Activated naive CD4-positive, alpha-beta T cell treated with anti-CD3 and anti-CD28 coated beads for 36 hours (primary cell): ENCODE measurements at regions not wholly inside any gene's neighbourhood (a gene's known extent, or its start where the extent isn't known, plus 50 kb on each side); places are given as distances from the start of the nearest gene placed in this dataset.

Experiments
- CTCF ChIA-PET: fragments of 350-600 bp; sonication (Branson Sonifier 250); formaldehyde crosslinking; loops from one replicate; lab custom pipeline; 2021; ENCODE audit warnings: antibody characterized with exemption; lab: Charles Lee
- DNase-seq: peaks from one replicate; pipeline ENCODE4 v3.0.0-alpha.2; 2020
- H3K27ac Mint-ChIP-seq: one replicate; pipeline ENCODE4 v1.8.0; 2021; ENCODE audit warnings: mild to moderate bottlenecking, mixed read lengths
- H3K27me3 Mint-ChIP-seq: one replicate; pipeline ENCODE4 v1.8.0; 2021; ENCODE audit warnings: low read depth, mixed read lengths
- H3K36me3 Mint-ChIP-seq: one replicate; pipeline ENCODE4 v1.8.0; 2021; ENCODE audit warnings: low read depth, mixed read lengths
- H3K4me1 Mint-ChIP-seq: one replicate; pipeline ENCODE4 v1.8.0; 2021; ENCODE audit warnings: low read depth, mixed read lengths
- H3K4me3 Mint-ChIP-seq: one replicate; pipeline ENCODE4 v1.8.0; 2021; ENCODE audit warnings: mild to moderate bottlenecking, moderate library complexity, mixed read lengths
- H3K9me3 Mint-ChIP-seq: one replicate; pipeline ENCODE4 v1.8.0; 2021; ENCODE audit warnings: mixed read lengths
- intact Hi-C: fragments of 100-400 bp; cut with micrococcal nuclease; formaldehyde crosslinking; loops from one replicate; pipeline ENCODE4 v1.15.1; 2023

- CTCF ChIA-PET, result no interaction called here
- Mint-ChIP-seq H3K4me1 (no peaks in the 10 kb centered on the region), H3K4me3 (no peak overlapping the region), H3K27me3 (no peaks in the 10 kb centered on the region), H3K9me3 (peaks cover 4% of the 10 kb centered on the region), H3K36me3 (no peaks in the 10 kb centered on the region), H3K27ac (no peak overlapping the region)
- DNase-seq, result no peak
- intact Hi-C loops, result no loop called here
Measured at GRCh38 chr2:5576015-5576414, 116.2 kb upstream of the SOX11 start.

GRCh38 chr2:5587766-5588165 lies 104.4 kb upstream of the SOX11 start:
- H3K4me3 Mint-ChIP-seq, result no peak overlapping the region
- H3K36me3 Mint-ChIP-seq, result no peaks in the 10 kb centered on the region
- no peak for DNase-seq
- CTCF ChIA-PET, result no interaction called here
- H3K27me3 Mint-ChIP-seq, result no peaks in the 10 kb centered on the region
- no peaks in the 10 kb centered on the region for H3K4me1 Mint-ChIP-seq
- H3K9me3 Mint-ChIP-seq, result peaks cover 8% of the 10 kb centered on the region
- intact Hi-C loops, result no loop called here
- H3K27ac Mint-ChIP-seq, result no peak overlapping the region

- CTCF ChIA-PET, result no interaction called here
- H3K27ac Mint-ChIP-seq, result no peak overlapping the region
- H3K4me3 Mint-ChIP-seq, result no peak overlapping the region
- H3K27me3 Mint-ChIP-seq, result no peaks in the 10 kb centered on the region
- intact Hi-C loops, result no loop called here
- no peaks in the 10 kb centered on the region for H3K36me3 Mint-ChIP-seq
- H3K4me1 Mint-ChIP-seq, result no peaks in the 10 kb centered on the region
- DNase-seq, result no peak
- H3K9me3 Mint-ChIP-seq, result peaks cover 8% of the 10 kb centered on the region
Measured at GRCh38 chr2:5588601-5589000, 103.6 kb upstream of the SOX11 start.

GRCh38 chr2:5589183-5589582 lies 103.0 kb upstream of the SOX11 start:
- H3K27me3 Mint-ChIP-seq, result no peaks in the 10 kb centered on the region
- H3K4me3 Mint-ChIP-seq, result no peak overlapping the region
- DNase-seq, result no peak
- no peak overlapping the region for H3K27ac Mint-ChIP-seq
- intact Hi-C loops, result no loop called here
- H3K9me3 Mint-ChIP-seq, result peaks cover 8% of the 10 kb centered on the region
- H3K4me1 Mint-ChIP-seq, result no peaks in the 10 kb centered on the region
- CTCF ChIA-PET, result no interaction called here
- H3K36me3 Mint-ChIP-seq, result no peaks in the 10 kb centered on the region

- Mint-ChIP-seq H3K4me3 (no peak overlapping the region), H3K36me3 (no peaks in the 10 kb centered on the region), H3K27me3 (no peaks in the 10 kb centered on the region), H3K27ac (no peak overlapping the region), H3K4me1 (no peaks in the 10 kb centered on the region), H3K9me3 (peaks cover 6% of the 10 kb centered on the region)
- no peak for DNase-seq
- intact Hi-C loops, result no loop called here
- CTCF ChIA-PET, result no interaction called here
Measured at GRCh38 chr2:5590886-5591285, 101.3 kb upstream of the SOX11 start.

GRCh38 chr2:5592916-5593315 lies 99.3 kb upstream of the SOX11 start:
- DNase-seq, result no peak
- intact Hi-C loops, result no loop called here
- peaks cover 2% of the 10 kb centered on the region for H3K9me3 Mint-ChIP-seq
- no peaks in the 10 kb centered on the region for H3K27me3 Mint-ChIP-seq
- no peaks in the 10 kb centered on the region for H3K4me1 Mint-ChIP-seq
- no peaks in the 10 kb centered on the region for H3K36me3 Mint-ChIP-seq
- no peak overlapping the region for H3K27ac Mint-ChIP-seq
- CTCF ChIA-PET, result no interaction called here
- no peak overlapping the region for H3K4me3 Mint-ChIP-seq

- CTCF ChIA-PET, result interaction anchor here (0.5 kb wide), 1 partner anchor 514 kb away, joined by 4 read pairs; no protein-coding TSS in a partner anchor
- Mint-ChIP-seq H3K4me3 (no peak overlapping the region), H3K27me3 (no peaks in the 10 kb centered on the region), H3K4me1 (no peaks in the 10 kb centered on the region), H3K36me3 (no peaks in the 10 kb centered on the region), H3K9me3 (no peaks in the 10 kb centered on the region), H3K27ac (no peak overlapping the region)
- intact Hi-C loops, result no loop called here
- DNase-seq, result no peak
Measured at GRCh38 chr2:5594249-5594695, 97.9 kb upstream of the SOX11 start.

- Mint-ChIP-seq H3K4me1 (no peaks in the 10 kb centered on the region), H3K27me3 (no peaks in the 10 kb centered on the region), H3K27ac (no peak overlapping the region), H3K4me3 (no peak overlapping the region), H3K36me3 (no peaks in the 10 kb centered on the region), H3K9me3 (peaks cover under 1% of the 10 kb centered on the region)
- intact Hi-C loops, result no loop called here
- CTCF ChIA-PET, result no interaction called here
- DNase-seq, result no peak
Measured at GRCh38 chr2:5596868-5597267, 95.3 kb upstream of the SOX11 start.

- no peaks in the 10 kb centered on the region for H3K4me1 Mint-ChIP-seq
- DNase-seq, result no peak
- CTCF ChIA-PET, result no interaction called here
- intact Hi-C loops, result no loop called here
- no peak overlapping the region for H3K4me3 Mint-ChIP-seq
- no peaks in the 10 kb centered on the region for H3K27me3 Mint-ChIP-seq
- H3K36me3 Mint-ChIP-seq, result no peaks in the 10 kb centered on the region
- H3K27ac Mint-ChIP-seq, result no peak overlapping the region
- H3K9me3 Mint-ChIP-seq, result peaks cover 4% of the 10 kb centered on the region
Measured at GRCh38 chr2:5598156-5598555, 94.0 kb upstream of the SOX11 start.

GRCh38 chr2:5609201-5609600 lies 83.0 kb upstream of the SOX11 start:
- no peak overlapping the region for H3K27ac Mint-ChIP-seq
- DNase-seq, result no peak
- no peak overlapping the region for H3K4me3 Mint-ChIP-seq
- no peaks in the 10 kb centered on the region for H3K4me1 Mint-ChIP-seq
- intact Hi-C loops, result no loop called here
- peaks cover 4% of the 10 kb centered on the region for H3K27me3 Mint-ChIP-seq
- peaks cover 6% of the 10 kb centered on the region for H3K9me3 Mint-ChIP-seq
- CTCF ChIA-PET, result no interaction called here
- no peaks in the 10 kb centered on the region for H3K36me3 Mint-ChIP-seq

- Mint-ChIP-seq H3K4me3 (no peak overlapping the region), H3K27me3 (peaks cover 2% of the 10 kb centered on the region), H3K4me1 (no peaks in the 10 kb centered on the region), H3K9me3 (peaks cover 9% of the 10 kb centered on the region), H3K36me3 (no peaks in the 10 kb centered on the region), H3K27ac (no peak overlapping the region)
- intact Hi-C loops, result no loop called here
- CTCF ChIA-PET, result no interaction called here
- no peak for DNase-seq
Measured at GRCh38 chr2:5612666-5613065, 79.5 kb upstream of the SOX11 start.

GRCh38 chr2:5616019-5616418 lies 76.2 kb upstream of the SOX11 start:
- Mint-ChIP-seq H3K4me3 (no peak overlapping the region), H3K9me3 (peaks cover 9% of the 10 kb centered on the region), H3K36me3 (no peaks in the 10 kb centered on the region), H3K4me1 (no peaks in the 10 kb centered on the region), H3K27ac (no peak overlapping the region), H3K27me3 (peaks cover 2% of the 10 kb centered on the region)
- intact Hi-C loops, result no loop called here
- DNase-seq, result no peak
- CTCF ChIA-PET, result no interaction called here

GRCh38 chr2:5617358-5617757 lies 74.8 kb upstream of the SOX11 start:
- H3K4me1 Mint-ChIP-seq, result no peaks in the 10 kb centered on the region
- intact Hi-C loops, result no loop called here
- DNase-seq, result no peak
- CTCF ChIA-PET, result no interaction called here
- H3K27ac Mint-ChIP-seq, result no peak overlapping the region
- no peak overlapping the region for H3K4me3 Mint-ChIP-seq
- H3K9me3 Mint-ChIP-seq, result peaks cover 8% of the 10 kb centered on the region
- no peaks in the 10 kb centered on the region for H3K27me3 Mint-ChIP-seq
- no peaks in the 10 kb centered on the region for H3K36me3 Mint-ChIP-seq

GRCh38 chr2:5617796-5618195 lies 74.4 kb upstream of the SOX11 start:
- CTCF ChIA-PET, result no interaction called here
- no peaks in the 10 kb centered on the region for H3K4me1 Mint-ChIP-seq
- no peak overlapping the region for H3K27ac Mint-ChIP-seq
- no peak for DNase-seq
- no peaks in the 10 kb centered on the region for H3K27me3 Mint-ChIP-seq
- no peaks in the 10 kb centered on the region for H3K36me3 Mint-ChIP-seq
- peaks cover 8% of the 10 kb centered on the region for H3K9me3 Mint-ChIP-seq
- no peak overlapping the region for H3K4me3 Mint-ChIP-seq
- intact Hi-C loops, result no loop called here
